PC-3 (cell line): ENCODE measurements at regions not wholly inside any gene's neighbourhood (a gene's known extent, or its start where the extent isn't known, plus 50 kb on each side); places are given as distances from the start of the nearest gene placed in this dataset.

Source experiments
- CTCF ChIP-seq: fragments of 300-600 bp; sonication (generic); conservative IDR thresholded peaks from 2 replicates; pipeline ENCODE4 v1.5.1; 2017; ENCODE audit warnings: antibody characterized with exemption, low read depth, mild to moderate bottlenecking, low read length
- EZH2 ChIP-seq: fragments of 300-600 bp; sonication (generic); IDR thresholded peaks from one replicate; pipeline ENCODE4 v1.6.1; 2017; ENCODE audit warnings: antibody characterized with exemption, mild to moderate bottlenecking, low read length; ENCODE audit not compliant: unreplicated experiment

GRCh38 chr6:164184410-164184809 lies 769.9 kb downstream of the QKI start:
- TF ChIP-seq EZH2 = no peak
- TF ChIP-seq CTCF = no peak
